Osteocyte (in vitro differentiated cells): ENCODE measurements at regions not wholly inside any gene's neighbourhood (a gene's known extent, or its start where the extent isn't known, plus 50 kb on each side); places are given as distances from the start of the nearest gene placed in this dataset.

Experiments used
- DNase-seq: peaks from one replicate; pipeline ENCODE4 v3.0.0; 2021; ENCODE audit warnings: mixed read lengths; ENCODE audit not compliant: unreplicated experiment; ENCODE audit errors: extremely low spot score
- H3K27ac Mint-ChIP-seq: one replicate; pipeline ENCODE4 v1.8.0; 2021; ENCODE audit warnings: mild to moderate bottlenecking, mixed read lengths; ENCODE audit not compliant: unreplicated experiment
- H3K27me3 Mint-ChIP-seq: one replicate; pipeline ENCODE4 v1.8.0; 2021; ENCODE audit warnings: mixed read lengths; ENCODE audit not compliant: unreplicated experiment
- H3K36me3 Mint-ChIP-seq: one replicate; pipeline ENCODE4 v1.8.0; 2021; ENCODE audit warnings: mixed read lengths; ENCODE audit not compliant: unreplicated experiment
- H3K4me1 Mint-ChIP-seq: one replicate; pipeline ENCODE4 v1.8.0; 2021; ENCODE audit warnings: mixed read lengths; ENCODE audit not compliant: unreplicated experiment
- H3K4me3 Mint-ChIP-seq: one replicate; pipeline ENCODE4 v1.8.0; 2021; ENCODE audit warnings: mild to moderate bottlenecking, moderate library complexity, mixed read lengths; ENCODE audit not compliant: unreplicated experiment
- H3K9me3 Mint-ChIP-seq: one replicate; pipeline ENCODE4 v1.8.0; 2021; ENCODE audit warnings: mixed read lengths; ENCODE audit not compliant: unreplicated experiment
- CTCF ChIP-seq: fragments of 200-600 bp; sonication (generic); IDR thresholded peaks from 2 replicates; pipeline ENCODE4 v1.5.0; 2021; ENCODE audit warnings: antibody characterized with exemption, mild to moderate bottlenecking, moderate library complexity

- no peak for TF ChIP-seq CTCF
- Mint-ChIP-seq H3K9me3 (peaks cover 29% of the 10 kb centered on the region), H3K4me3 (no peak overlapping the region), H3K4me1 (no peaks in the 10 kb centered on the region), H3K27ac (no peak overlapping the region), H3K36me3 (no peaks in the 10 kb centered on the region), H3K27me3 (no peaks in the 10 kb centered on the region)
- DNase-seq: no peak
Observed at GRCh38 chr13:22486490-22486889, 694.3 kb upstream of the SGCG start.

GRCh38 chr13:22487932-22488331, 692.8 kb upstream of the SGCG start:
- Mint-ChIP-seq H3K9me3 (peaks cover 26% of the 10 kb centered on the region), H3K27me3 (no peaks in the 10 kb centered on the region), H3K27ac (no peak overlapping the region), H3K36me3 (no peaks in the 10 kb centered on the region), H3K4me3 (no peak overlapping the region), H3K4me1 (no peaks in the 10 kb centered on the region)
- DNase-seq: no peak
- TF ChIP-seq CTCF: no peak

- no peaks in the 10 kb centered on the region for H3K27me3 Mint-ChIP-seq
- no peaks in the 10 kb centered on the region for H3K4me1 Mint-ChIP-seq
- H3K9me3 Mint-ChIP-seq: peaks cover 30% of the 10 kb centered on the region
- H3K27ac Mint-ChIP-seq: no peak overlapping the region
- H3K36me3 Mint-ChIP-seq: no peaks in the 10 kb centered on the region
- DNase-seq: no peak
- no peak overlapping the region for H3K4me3 Mint-ChIP-seq
- no peak for TF ChIP-seq CTCF
Observed at GRCh38 chr13:22489771-22490170, 691.0 kb upstream of the SGCG start.

GRCh38 chr13:22495819-22496218, 685.0 kb upstream of the SGCG start:
- no peak for TF ChIP-seq CTCF
- Mint-ChIP-seq H3K4me1 (peaks cover 2% of the 10 kb centered on the region), H3K27ac (no peak overlapping the region)

GRCh38 chr13:22496803-22497508, 683.8 kb upstream of the SGCG start:
- no peaks in the 10 kb centered on the region for H3K36me3 Mint-ChIP-seq
- H3K9me3 Mint-ChIP-seq: peaks cover 24% of the 10 kb centered on the region

More at GRCh38 chr13:22495819-22496218, 685.0 kb upstream of the SGCG start:
- Mint-ChIP-seq H3K36me3 (no peaks in the 10 kb centered on the region), H3K4me3 (no peak overlapping the region), H3K27me3 (no peaks in the 10 kb centered on the region), H3K9me3 (peaks cover 31% of the 10 kb centered on the region)
- no peak for DNase-seq

More at GRCh38 chr13:22496803-22497508, 683.8 kb upstream of the SGCG start:
- peaks cover 2% of the 10 kb centered on the region for H3K4me1 Mint-ChIP-seq
- no peaks in the 10 kb centered on the region for H3K27me3 Mint-ChIP-seq
- H3K27ac Mint-ChIP-seq: no peak overlapping the region
- H3K4me3 Mint-ChIP-seq: no peak overlapping the region
- no peak for TF ChIP-seq CTCF
- DNase-seq: no peak
